HG03575 (cell line): ENCODE measurements at regions not wholly inside any gene's neighbourhood (a gene's known extent, or its start where the extent isn't known, plus 50 kb on each side); places are given as distances from the start of the nearest gene placed in this dataset.

Experiments
- ATAC-seq: cut with Tn5 transposase; IDR thresholded peaks from one replicate; pipeline ENCODE4 v1.9.1; 2021; ENCODE audit not compliant: unreplicated experiment, insufficient number of reproducible peaks, low FRiP score; ENCODE audit errors: extremely low read depth

DNA sequence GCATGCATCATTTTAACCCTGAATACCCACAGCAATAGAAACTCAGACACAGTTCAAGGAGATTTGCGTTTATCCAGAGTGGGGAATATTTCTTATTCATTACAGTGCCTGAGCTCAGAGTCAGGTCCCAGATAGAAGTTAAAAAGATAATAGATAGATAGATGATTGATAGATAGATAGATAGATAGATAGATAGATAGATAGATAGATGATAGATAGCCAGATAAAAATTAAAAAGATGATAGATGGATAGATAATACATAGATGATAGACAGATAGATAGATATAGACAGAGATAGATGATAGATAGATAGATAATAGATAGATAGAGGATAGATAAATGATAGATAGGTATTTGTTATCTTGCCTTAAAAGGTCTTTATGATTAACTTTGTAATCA, 184.7 kb downstream of the MYLK4 start:
- ATAC-seq, result no peak

DNA sequence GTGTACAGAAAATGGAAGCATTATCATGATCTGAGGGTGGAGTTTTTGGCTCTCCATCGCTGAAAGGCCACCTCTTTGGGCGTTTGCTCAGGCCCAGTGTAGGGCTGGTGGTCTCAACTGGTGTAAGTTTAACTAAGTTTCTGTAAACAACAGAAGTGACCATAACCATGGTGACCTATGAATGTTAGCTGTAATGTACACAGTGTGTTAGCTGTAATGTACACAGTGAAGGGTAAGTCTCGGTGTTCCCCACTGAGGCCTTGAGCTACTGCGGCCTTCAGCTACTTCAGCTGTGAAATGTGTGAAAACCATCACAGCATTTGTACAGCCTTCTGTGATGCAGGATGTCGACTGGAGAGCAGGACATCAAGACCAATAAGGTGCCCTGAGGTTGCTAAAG, 185.2 kb downstream of the MYLK4 start:
- ATAC-seq, result no peak

DNA sequence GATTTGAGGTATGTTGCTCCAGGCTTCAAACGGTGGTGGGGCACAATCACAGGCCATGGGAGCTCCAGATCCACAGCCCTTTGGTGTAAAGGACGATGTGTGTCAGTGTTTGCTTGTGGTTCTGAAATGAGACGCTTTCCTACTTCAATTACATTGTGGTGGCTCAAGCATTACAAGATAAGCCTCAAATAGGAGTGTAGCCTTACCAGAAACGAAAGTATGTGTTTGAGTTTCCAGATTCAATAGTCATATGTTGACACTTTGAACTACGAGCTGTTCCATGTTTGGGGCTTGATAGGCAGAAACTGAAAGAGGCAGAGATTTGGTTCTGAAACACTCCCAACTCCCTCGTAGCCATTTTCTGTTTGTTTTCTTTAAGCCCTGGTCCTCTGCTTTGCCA, 187.1 kb downstream of the MYLK4 start:
- no peak for ATAC-seq

DNA sequence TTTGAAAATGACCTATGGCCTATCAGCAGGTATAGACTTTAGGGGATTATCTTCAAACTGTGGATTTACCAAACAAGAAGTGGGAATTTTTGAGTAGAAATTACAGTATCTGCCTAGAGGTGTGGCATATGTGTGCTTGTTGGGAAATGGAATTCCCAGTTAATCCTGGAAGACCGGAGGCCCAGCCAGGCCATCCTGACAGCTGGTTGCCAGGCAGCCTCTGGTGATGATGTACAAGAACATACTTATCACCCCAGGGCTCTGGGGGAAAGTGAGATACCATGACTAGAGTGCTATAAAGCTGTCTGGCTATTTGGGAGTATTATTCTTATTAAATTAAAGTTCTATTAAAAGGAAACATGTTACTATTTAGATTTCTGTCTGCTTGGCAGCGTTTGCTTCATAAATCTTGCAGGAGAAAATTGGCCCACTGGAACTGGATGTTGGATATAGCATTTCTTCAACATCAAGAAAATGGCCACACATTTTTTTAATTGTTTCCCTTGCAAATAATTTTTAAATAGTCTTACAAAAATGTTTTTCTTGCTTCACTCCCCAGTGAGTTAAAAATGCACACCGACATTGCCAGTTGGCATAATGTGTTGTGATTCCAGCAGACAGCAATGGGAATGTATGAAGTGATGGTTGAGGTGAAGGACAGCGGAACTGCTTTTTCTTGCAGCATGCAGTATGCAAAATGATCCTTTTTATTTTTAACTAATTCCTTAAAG, 187.8 kb downstream of the MYLK4 start:
- no peak for ATAC-seq

DNA sequence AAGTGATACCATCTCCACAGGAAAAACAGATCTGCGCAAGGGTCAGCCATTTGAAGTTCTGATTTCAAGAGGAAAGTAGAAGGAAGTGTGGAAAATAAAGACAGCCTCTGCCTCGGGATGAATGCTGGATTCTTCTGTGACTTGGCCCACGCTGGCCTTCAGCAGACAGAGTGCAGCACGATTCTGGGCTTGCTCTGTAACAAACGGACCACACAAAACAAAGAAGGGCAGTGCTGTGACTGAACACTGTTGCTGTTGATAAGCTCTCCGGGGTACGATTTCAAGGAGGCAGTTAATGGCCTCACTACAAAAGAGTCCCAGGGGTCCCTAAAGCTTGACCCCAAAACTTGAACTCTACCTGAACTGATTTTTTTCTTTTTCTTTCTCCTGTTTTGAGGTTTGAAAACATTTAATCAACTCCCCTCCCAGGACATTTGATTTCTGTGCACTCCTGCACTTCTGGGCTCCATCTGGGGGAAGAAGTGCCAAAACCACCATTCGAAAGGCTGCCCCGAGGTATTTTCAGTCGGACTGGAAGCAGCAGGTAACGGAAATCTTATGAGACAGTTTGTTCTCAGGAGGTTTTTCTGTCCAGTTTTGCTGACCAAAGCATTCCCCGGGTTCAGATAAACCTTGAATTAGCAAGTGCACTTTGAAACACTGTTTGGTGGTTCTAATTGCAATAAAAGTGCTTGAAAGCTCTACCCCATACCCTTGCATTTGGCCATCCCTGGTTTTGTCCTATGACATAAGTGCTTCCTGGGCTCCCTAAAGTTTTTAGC, 189.6 kb downstream of the MYLK4 start:
- ATAC-seq, result no peak

DNA sequence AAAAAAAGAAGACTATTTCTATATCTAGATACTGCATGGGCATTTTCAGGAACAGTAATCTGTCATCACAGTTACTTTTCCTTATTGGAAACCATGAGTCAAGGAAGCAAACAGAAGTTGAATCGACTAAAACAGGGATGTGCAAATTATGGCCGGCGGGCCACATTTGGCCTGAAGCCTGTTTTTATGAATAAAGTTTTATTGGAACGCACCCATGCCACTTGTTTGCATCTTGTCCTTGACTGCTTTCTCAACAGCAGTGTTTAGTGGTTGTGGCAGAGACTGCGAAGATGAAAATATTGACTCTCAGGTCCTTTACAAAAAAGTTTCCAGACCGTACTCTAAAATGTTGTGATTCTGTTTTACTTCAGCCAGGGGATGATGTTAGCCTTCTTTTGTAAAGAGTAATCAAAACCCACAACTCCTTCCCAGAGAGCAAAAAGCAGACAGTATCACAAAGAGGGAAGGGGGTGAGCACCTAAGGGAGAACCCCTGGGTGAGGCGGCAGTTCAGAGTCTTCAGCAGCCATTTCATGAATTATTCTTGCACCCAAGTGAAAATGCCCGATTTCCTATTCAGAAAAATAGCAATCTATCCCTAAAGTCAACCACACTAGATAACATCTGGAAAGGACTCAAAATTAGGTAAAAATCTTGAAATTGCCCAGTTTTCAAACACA, 190.4 kb downstream of the MYLK4 start:
- no peak for ATAC-seq

DNA sequence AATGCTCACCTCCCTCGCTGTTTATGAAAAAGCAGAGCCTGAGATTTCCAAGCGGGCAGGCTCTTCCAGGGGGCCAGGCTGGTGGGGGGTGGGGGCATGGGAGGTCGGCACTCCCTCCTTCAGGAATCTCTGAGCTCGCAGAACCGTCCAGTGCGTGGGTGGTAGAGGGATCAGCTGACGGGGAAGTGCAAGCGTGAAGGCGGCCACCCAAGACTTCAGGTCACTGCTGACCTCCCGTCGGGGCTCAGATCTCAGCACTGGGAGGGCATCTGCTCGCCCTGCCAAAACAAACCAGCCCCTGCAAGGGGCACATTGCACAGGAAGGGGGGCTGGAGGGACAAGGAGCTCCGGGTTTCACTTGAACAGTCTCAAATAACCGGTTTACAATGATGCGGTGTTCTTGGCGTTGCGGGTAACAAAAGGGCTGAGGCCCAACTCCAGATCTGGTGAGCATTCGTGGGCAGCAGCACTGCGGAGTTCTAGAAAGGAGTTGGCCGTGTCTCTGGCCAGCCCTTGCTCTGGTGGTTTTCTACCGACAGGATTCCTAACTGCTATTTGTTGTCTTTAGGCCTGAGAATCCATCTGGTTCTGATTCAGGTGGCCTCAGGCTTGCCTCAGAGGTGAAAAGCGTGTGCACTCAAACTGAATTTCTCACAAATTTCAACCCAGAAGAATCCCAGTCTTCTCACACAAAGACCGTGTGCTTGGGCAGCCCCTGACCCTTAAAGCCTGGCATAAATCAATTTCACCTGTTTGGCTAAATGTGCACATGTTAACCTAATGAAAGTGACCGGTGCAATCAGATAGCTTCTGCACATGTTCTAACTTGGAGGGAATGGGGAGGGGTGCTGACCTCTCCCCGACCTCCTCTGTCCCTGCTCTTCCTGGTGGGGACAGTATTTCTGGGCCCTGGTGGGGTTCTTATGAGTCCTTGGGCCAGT, 191.6 kb downstream of the MYLK4 start:
- ATAC-seq, result no peak

DNA sequence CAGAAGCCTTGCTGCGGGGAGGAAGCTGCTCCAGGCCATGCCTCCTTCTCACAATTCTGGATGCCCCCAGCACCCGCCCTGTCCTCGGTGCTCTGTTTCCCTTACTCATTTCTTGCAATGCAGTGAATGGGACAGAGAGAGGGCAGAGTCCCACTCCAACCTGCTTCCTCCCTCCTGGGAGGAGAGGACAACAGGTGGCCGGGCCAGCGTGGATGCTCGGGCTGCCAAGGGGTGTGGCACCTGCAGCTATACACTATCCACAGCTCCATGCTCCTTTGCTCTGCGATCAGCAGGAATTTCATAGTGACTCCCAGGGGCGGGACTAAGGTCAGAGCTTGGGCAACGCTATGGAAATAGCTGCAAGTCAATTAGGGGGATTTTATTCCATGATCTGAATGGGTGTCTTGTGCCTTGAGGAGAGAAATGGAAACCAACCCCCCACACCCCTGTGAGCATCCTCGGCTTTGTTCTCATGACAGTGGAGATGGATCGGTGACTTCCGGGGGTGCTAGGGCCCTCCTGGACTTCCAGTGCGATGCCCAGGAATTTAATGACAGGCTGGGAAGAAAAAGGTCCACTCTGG, 192.5 kb downstream of the MYLK4 start:
- ATAC-seq, result no peak

DNA sequence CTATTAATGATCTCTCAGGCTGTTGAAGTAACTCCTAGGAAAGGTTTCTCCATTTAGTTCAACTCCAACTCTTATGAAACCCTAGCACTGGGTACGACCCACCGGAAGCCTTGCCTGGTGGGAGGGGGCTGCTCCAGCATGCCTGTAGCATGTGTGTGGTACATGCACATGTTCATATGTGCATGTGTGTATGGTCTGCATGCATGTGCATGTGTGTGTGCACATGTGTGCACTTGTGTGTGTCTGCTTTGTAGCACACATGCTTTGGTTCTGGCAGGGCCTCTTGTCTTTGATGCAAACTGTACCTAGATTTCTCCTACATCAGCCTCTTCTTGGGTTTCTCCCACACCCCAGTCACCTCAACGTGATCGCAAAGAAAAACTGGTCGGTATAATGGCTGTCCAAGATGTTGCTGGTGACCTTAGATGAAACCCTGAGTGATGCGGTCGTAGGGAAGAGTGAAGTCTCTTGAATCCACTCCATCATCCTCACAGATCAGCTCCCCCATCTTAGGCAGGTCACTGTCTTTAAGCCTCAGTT, 193.5 kb downstream of the MYLK4 start:
- ATAC-seq, result no peak

DNA sequence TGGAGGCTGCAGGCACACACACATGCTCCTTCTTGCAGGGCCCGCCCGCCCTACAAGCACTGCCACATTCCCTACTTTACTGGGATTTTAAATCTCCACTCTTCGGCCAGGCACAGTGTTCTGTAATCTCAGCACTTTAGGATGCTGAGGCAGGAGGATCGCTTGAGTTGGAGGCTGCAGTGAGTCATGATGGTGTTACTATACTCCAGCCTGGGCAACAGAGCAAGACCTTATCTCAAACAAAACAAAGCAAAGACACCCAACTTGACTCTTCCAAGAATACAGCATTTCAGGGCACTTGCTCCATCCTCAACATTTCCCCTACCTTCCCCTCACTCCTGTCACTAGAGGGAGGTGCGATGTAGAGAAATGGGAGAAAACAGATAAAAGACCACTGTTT, 194.0 kb downstream of the MYLK4 start:
- no peak for ATAC-seq

DNA sequence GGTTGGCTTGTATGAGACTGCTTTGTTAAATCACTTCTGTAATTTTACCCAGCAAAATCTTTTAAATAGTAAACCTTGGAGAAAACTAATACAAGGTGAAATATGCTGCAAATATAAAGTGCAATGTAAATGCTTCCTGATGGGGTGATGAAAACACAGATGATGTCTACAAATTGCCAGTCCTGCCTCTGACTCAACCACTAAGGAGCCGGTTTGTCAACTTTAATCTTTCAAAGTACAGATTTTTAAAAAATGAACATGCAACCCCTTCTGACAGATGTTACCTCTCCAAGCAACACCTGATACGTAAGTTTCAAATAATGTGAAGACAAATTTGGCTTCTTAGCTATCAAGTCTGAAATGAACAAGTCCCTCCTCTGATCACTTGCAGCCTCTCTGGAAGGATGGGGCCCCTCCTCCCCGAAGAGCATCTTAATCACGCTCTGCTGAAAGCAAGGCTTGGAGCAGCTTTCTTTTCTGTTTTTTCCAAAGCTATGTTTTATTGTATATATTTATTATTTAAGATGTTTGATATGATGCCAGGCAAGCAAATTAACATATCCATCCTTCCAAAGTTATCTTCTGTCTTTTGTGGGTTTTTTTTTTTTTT, 196.0 kb downstream of the MYLK4 start:
- ATAC-seq, result no peak

DNA sequence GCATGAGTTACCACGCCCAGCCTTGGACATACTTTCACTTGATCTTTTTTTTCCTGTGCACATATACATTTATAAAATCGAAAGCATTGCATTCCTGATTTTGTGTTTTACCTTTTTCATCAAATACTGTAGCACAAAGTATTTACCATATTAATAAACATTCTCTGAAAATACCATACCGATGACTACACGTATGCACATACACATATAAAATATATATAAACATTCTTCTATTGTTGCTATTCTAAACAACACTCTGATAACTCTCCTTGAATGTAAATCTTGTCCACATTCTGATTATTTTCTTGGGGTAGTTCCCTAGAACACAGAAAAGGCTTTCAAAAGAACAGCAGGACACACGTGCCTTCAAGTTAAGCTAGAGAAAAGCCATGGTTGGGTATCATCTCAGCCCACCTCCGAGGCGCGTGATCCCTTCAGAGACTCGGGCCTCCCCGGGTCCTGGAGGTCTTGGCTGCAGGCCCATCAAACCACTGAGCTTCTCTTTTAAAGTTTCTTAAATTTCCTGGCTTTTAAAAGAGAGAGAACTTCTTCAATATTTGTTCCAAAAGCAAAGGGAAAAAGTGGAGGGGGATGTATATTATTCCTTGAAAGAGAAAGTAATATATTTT, 198.1 kb downstream of the MYLK4 start:
- ATAC-seq, result no peak

DNA sequence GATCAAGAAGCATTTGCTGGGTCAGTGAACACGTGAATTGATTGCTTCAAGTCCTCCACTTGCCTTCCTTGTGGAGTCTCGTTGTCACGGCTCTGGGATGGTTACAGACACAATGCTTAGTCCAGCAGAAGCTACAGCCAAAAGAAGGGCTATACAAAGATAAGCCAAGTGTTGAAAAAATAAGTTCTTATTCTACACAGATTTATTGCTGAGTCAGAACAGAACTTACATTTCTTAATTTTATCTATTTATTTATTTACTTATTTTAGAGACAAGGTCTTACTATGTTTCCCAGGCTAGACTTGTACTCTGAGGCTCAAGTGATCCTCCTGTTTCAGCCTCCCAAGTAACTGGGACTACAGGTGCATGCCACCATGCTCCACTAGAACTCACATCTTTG, 199.0 kb downstream of the MYLK4 start:
- ATAC-seq, result no peak

DNA sequence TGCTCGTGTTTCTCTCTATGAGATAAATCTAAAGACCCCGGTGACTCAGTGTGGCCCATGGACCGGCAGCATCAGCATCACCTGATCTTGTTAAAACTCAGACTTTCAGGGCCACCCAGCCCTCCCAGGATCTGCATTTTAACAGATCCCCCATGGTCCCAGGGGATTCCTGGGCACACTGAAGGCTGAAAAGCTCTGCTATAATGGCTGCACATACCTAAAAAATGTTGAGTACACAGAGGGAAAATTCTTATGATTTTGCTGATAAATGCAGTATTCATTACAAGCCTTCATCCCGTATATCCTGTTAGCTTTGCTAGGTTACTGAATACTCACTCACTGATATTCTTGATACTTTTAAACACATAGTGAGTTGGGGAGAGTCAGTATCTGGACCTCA, 200.5 kb downstream of the MYLK4 start:
- ATAC-seq, result no peak

DNA sequence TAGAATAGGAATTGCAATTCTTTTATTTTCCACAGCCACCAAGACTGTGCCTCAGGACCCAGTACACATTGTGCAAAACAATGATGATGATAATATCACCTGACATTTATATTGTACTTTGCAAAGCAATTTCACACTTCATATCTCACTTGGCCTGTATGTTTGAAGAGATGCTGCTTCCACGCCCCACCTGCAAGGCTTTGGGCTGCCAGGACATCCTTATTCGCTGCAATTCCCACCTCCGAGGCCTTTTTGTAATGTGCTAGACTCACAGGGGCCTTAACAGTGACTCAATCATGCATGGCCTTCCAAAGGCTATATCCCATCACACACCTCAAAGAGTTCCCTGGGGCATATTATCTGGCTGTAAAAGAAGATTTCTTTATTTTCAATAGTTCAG, 200.9 kb downstream of the MYLK4 start:
- ATAC-seq, result no peak

DNA sequence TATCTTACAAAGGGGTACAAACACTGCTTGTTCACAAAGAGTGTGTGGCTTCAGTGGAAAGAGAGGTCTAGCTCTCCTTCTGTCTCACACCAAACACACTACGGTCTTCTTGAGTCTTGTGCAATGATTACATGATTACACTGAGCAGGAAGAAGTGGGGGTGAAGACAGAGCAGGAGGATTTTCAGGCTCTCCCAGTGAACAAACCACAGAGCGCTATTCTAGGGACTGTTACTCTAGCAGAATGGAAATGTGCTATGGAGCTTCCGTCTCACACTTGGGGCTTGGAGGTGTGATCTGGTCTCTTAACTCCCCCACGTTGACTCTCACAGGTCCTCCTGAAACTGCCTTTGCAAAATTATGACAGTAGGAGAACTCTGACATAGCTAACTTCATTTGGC, 203.4 kb downstream of the MYLK4 start:
- ATAC-seq, result no peak

DNA sequence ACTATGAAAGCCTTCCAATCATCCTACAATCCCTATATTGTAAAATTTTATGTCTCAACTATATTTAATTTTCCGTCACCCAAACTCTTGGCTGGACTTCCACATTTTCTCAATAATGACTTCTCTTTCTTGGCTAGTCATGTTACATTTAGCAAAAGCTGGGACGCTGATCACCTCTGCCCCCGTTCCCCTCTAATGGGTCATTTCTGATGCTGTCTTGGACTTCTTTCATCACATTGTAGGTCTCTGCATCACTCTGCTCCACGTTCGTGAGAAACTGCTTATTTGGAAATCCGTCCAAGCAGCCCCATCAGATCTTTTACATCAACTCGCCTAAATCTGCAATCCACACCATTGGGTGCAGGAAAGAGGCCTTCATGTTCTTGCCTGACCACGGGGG, 203.8 kb downstream of the MYLK4 start:
- ATAC-seq, result no peak
